COLO829 (cell line): ENCODE measurements at regions not wholly inside any gene's neighbourhood (a gene's known extent, or its start where the extent isn't known, plus 50 kb on each side); places are given as distances from the start of the nearest gene placed in this dataset.
"Not testable (repeated sequence)": the region's sequence is repeated elsewhere in the genome, so short reads cannot be mapped to it uniquely, and the experiment has no call there.

Source experiments
- DNase-seq: peaks from one replicate; pipeline ENCODE4 v3.0.0; 2012; ENCODE audit warnings: low spot score

DNA sequence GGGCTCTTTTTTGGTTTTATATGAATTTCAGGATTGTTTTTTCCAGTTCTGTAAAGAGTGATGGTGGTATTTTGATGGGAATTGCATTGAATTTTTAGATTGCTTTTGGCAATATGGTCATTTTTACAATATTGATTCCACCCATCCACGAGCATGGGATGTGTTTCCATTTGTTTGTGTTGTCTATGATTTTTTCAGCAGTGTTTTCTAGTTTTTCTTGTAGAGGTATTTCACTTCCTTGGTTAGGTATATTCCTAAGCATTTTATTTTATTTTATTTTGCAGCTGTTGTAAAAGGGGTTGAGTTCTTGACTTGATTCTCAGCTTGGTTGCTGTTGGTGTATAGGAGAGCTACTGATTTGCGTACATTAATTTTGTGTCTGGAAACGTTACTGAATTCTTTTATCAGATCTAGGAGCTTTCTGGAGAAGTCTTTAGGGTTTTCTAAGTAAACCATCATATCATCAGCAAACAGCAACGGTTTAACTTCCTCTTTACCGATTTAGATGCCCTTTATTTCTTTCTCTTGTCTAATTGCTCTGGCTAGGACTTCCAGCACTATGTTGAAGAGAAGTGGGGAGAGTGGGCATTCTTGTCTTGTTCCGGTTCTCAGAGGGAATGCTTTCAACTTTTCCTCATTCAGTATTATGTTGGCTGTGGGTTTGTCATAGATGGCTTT is 69.4 kb upstream of the GNG12 start:
- DNase-seq, result not testable (repeated sequence)

DNA sequence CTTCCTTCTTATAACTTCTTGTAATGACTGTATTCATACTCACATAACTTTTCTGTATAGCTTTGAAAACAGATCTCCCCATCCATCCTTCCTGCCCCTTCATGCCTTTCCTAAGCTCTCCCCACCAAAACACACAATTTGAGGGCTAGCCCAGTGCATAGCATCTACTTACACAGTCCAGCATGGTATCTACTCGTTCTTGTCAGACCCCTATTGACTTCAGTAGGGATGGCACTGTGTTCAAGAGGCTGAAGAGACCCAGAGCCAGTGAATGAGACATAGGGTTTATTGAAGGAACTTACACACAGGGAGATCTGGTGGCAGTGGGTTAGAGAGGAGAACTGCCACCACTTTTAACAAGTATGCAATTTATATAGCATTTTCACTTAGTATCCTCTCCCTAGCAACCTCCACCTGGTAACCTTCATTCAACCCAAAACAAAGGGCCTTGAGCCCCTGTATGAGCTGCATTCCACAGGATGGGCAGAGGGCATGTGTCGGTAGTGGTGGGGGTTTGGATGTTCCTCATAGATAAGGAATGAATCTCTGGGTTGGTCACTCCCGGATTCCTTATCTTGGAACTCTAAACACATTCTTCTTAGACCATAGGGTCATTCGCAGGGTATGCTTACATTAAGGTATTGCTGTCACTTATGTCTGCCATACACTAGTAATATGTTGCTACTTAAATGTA is 64.9 kb upstream of the GNG12 start:
- no peak for DNase-seq

DNA sequence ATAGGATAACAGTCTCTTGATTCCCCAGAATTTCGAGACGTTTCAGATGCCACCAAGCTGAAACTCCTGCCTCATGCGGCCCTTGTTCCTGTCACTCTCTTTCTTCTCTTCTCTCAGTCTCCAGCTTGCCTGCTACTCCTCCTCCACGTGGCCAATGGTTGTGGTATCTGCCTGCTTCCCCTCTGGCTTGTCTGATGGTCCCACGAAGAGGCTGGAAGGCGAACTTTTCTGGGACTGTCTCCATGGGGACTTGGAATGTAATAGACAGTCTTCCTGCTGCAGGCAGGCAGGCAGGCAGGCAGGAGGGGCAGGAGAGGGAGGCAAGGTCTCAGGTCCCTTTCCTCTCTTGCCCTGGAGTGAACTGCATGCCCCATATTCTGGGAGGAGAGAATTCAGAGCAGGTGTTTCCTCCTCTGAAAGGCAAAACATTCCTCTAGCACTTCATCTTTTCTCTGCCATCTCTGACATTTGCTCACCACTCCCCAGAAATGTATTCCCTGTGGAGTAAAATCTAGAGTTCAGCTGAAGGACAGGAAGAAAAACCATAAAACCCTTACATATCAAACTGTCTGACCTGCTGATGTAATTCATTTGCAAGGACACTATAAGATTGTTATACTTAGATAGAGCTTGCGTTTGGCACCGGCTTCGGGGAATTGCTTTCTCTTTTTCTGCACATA is 64.1 kb upstream of the GNG12 start:
- no peak for DNase-seq

DNA sequence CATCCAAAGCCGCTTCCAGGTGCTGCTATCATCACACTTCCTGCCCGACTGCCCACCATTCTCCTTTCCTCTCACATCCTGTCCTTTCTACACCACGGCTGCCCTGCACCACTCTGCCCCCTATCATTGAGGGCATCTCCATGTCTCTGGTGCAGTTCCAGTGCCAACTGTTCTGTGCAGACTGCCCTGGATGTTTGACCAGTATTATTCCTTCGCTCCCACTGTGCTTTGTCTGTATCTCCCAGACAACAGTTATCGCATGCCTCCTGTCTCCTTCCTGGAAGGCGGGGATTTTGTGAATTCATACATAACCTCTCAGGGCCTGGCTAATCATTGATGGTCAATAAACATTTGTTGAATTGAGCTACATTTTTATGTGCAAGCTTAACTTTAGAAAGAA is 63.6 kb upstream of the GNG12 start:
- DNase-seq, result no peak

DNA sequence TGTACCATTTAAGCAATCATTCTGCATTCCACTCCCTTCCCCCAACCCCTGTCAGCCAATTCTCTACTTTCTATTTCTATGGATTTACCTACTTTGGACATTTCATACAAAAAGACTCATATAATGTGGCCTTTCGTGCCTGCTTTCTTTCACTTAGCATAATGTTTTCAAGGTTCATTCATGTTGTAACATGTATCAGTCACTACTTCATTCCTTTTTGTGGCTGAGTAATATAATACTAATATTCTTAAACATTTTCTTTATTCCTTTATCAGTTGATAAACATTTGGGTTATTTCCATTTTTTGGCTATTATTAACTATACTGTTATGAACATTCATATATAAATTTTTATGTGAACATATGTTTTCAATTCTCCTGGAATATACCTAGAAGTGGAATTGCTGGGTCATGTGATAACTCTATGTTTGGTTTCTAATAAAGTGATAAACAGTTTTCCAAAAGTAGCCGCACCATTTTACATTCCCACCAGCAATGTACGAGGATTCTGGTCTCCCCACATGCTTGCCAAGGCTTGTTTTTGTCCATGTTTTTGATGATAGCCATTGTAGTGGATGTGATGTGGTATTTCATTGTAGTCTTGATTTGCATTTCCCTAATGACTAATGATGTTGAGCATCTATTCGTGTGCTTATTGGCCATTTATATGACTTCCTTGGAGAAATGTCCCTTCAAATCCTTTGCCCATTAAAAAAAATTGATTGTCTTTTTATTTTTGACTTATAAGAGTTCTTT is 61.9 kb upstream of the GNG12 start:
- DNase-seq, result no peak

DNA sequence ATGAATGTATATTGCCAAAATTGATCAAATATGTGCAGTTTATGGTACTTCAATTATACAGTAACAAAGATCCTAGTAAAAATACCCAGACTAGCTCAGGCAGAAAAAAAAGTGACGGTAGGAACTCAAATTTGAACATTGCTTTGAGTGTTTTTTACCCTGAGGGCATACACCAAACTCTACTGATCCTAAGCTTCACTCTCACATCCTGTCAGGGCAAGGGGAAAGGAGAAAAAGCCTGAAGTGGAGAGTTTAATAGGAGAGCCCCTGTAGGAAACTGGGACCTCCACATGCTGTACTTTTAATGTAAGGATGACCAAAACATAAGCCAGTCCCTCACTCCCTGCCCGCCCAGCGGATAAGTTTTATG is 59.8 kb upstream of the GNG12 start:
- no peak for DNase-seq

DNA sequence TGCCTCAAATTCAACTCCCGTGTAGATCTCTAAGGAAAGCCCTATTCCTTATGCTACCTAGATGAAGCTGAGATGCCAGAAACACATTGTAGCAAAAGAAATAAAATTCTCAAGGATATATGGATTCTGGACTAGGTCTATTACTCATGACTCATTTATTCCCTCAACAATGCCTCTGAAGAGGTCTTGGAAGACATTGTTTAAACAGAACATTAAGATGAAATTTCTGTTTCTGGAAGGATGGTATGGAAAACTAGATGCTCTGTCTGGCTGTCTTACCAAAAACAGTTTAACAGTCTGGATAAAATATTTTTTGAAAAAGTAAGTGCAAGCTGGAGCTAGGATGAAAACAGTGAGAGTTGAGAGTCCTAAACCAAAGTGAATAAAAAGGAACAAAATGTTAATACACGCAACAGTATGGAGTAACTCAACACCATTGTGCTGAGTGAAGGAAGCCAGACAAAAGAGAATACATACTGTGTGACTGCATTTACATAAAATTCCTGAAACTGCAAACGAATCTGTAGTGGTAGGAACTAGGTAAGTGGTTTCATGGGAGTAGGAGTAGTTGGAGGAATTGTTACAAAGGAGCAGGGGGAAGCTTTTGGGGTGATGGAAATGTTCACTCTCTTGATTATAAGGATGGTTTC is 59.3 kb upstream of the GNG12 start:
- DNase-seq, result no peak

DNA sequence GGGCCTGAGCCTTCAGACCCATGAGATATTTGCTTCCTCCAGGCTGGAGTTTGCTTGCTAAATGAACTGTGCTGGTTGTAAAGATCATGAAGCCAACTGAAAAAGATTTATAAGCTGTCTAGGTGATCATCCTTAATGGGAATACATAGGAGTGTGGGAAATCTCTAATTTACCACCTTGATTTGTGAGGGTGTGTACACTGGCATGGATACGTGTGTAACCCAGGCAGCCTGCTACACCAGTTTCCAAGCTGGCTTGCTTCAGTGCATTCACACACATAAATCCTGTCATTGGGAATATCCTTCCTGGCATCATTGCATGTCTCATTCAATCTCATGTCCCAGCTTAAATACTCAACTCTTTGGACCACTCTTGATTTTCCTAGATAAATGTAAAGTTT is 57.6 kb upstream of the GNG12 start:
- DNase-seq, result no peak

DNA sequence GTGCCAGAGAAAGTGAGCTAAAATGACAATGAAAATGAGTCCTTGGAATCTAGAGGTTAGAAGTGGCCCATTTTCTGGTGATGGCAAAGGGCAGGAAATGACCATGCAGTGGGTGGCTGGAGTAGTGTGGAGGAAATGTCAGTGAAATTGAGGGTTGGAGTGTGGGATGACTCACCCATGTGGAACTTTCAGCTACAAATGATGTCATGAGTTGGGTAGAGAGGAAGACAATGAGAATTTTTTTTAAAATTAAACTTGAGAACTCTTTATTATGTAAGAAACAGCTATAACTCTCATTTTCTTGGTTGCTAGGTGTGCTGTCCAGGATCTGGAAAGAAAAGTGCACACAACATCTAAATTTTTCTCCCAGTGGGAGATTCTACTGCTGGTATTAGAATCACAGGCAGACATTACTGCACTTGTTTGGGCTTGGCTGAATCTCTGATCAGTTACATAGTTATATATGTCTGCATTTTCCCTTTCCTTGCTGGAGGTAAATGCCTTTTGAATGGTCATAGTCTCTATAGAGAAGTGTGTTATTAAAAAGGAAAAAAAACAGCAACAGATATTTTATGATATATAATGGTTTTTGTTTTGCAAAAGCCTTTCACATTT is 56.8 kb upstream of the GNG12 start:
- DNase-seq, result peak; percentile 73

DNA sequence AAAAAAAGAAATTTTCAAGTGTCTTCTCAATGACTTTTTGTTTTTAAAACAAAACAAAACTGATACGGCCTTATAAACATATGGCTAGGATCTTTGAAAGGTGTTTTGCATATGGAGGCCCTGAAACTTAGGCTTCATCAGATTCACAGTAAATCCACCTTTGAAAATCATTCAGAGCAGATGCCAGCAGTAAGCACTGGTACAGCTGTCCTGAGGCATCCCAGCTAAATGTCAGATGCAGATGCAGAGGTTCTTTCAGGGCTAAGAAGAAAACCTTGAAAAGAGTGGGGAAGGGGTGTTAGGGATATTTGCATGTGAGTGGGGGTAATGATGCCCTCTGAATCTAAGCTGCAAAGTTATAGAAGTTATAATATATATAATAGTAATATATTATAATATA is 56.2 kb upstream of the GNG12 start:
- no peak for DNase-seq

DNA sequence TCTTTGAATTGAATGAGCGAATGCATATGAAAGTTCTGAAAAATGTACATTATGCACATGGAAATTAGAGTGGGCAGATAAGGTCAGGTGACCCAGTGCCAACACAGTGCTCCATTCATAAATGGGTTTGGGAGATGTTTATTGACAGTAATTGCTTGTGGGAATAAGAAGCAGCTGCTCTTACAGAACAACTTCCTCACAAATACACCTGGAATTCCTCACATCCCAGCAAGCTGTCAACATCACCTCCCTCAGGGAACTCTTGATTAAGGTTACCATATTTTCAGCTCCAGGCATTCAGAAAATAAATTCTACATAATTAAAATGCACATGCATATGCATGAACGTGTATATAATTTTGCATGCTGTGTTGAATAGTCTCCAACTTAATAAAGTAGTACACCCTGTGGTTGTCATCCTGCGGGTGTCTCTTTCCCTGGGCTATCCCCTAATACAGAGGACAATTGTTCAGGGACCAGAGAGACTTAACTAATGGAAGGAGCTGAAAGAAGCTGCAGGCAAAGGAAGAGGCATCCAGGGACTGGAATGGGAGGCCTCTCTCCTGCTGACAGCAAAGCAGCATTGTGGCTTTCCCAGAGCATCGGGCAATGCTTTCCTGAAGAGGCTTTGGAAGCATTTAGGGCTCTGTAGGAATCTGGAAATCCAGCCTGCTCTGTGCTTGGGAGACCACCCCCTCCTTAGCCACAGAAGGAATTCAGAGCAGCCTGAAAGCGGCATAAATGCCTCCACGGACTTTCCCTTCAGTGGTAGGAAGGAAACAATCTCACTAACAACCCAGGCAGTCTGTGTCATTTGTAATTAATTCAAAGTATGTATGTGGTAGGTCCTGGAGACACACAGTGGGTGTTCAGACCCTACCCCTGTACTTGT is 55.2 kb upstream of the GNG12 start:
- DNase-seq, result peak; percentile 36

DNA sequence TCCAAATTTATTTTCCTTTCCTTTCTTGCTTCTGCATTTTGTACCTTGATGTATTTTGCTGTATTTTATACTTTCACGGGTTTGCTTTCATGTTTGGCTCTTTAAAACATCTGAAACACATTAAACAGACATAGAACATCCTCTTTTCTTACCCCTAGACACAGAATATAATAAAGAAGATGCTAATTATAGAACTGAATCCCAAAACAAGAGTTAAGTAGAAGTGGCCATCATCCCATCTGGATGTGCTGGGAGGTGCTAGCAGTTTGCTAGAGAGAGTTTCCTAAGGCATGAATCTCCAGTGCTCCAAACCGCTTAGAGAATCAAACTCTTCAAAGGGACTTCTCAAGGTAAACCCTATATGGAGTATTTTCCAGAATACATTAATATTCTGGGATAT is 53.9 kb upstream of the GNG12 start:
- DNase-seq, result no peak

DNA sequence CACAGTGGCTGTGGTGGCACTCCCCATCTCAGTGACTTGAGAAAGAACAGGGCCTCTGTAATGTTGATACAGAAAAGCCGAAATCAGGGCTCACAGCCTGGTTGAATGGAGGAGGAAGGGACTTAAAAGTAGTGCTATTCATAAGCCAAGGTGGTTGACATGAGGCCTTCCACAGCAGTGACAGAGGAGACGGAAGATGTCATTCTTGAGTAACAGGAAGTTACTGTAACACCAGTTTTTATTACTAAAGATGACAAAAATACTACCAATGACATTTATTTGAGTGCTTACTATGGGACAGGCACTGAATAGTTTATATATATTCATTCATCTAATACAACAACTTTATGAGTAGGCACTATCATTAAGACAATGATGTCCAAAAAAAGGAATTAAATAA is 52.8 kb upstream of the GNG12 start:
- DNase-seq, result no peak

DNA sequence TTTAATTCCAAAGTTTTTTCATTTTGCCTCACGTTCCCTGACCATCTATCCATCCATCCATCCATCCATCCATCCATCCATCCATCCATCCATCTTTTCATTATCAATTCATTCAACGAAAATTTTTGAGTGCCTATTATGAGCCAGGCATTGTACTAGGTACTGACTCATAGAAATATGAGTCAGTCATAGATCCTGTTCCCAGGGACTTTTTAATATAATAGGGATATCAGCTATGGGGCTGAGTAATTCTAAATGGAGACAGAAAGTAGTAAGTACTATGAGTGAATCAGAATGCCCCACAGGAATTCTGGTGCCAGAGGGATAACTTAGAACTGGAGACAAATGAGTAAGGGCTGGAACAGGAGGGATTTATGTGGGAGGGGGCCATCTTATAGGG is 49.8 kb upstream of the GNG12 start:
- DNase-seq, result no peak
